ENCODE measurements at regions not wholly inside any gene's neighbourhood (a gene's known extent, or its start where the extent isn't known, plus 50 kb on each side); places are given as distances from the start of the nearest gene placed in this dataset.

DNA sequence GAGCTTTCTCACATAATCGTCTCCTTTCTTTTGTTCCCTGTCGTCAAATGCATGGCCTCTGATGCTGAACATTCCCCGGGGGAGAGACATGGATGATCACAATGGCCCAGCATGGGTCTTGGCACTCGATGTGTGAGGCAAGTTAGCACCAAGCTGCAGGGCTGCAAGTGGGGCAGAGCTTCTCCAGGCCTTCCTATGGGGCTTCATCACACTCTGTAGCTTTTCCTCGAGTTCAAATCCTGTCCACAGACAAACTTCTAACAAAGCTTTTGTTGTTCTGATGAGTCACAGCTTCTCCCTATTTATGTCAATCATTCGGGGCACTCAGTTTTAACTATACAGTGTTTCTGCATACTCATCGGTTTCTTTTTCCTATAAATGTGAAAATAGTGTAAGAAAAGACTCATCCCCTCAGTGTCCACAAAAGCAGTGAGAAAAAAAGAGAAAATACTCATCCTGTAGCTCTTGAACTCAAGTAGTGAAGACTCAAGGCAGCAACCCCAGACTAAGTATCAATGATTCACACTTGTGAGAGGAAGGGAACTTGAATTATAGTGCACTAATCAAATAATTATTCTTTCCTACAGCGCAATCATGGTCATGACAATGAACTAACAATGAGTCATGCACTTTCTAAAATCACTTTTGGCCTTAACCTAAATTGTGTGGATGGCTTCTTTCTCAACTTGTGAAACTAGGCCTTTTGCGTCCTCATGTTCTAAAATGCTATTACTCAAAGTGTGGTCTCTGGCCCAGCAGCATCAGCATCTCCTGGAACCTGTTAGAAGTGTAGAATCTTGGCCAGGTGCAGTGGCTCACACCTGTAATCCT, 68.4 kb upstream of the NOX3 start:
- Histone ChIP-seq H3K4ac (ENCODE audit: low read depth, low read length) (0 out of 2 replicates have a peak overlapping the region, but pooled peaks have one; percentile 6), H3K56ac (ENCODE audit: extremely low read depth, insufficient read depth, low read length) (no peak overlapping the region), H3K9me1 (ENCODE audit: insufficient read depth, low read length) (no peaks in the 10 kb centered on the region), H4K91ac (ENCODE audit: insufficient read depth, low read depth, low read length) (peak overlapping the region; percentile 13; the same call in 1 of the 2 replicates), H4K20me1 (ENCODE audit: insufficient read depth, low read length) (no peaks in the 10 kb centered on the region), H3K36me3 (ENCODE audit: control insufficient read depth, insufficient read depth, low read length) (no peaks in the 10 kb centered on the region), H2BK120ac (ENCODE audit: low read depth, low read length) (0 out of 2 replicates have a peak overlapping the region, but pooled peaks have one; percentile 1), H4K5ac (ENCODE audit: low read depth, low read length) (peak overlapping the region; percentile 81; the same call in 1 of the 2 replicates), H2BK20ac (ENCODE audit: low read depth, low read length) (no peak overlapping the region), H3K27me3 (ENCODE audit: control insufficient read depth, insufficient read depth, low read length) (no peaks in the 10 kb centered on the region), H3K9ac (ENCODE audit: low read depth, low read length) (no peak overlapping the region), H3K18ac (ENCODE audit: low read depth, low read length) (peak overlapping the region; percentile 32), H3K14ac (replicated peaks; ENCODE audit: low read depth, low read length) (0 out of 2 replicates have a peak overlapping the region, but pooled peaks have one; percentile 10), H3K27ac (ENCODE audit: insufficient read depth, low read length) (no peak overlapping the region; the same call in 1 of the 2 replicates), H2AK9ac (replicated peaks; ENCODE audit: low read depth, low read length, poor library complexity) (no peak overlapping the region), H3K23ac (ENCODE audit: low read depth, low read length) (no peak overlapping the region), H3K9me3 (ENCODE audit: control insufficient read depth, insufficient read depth, low read length) (no peaks in the 10 kb centered on the region), H3K4me2 (ENCODE audit: low read depth, low read length) (no peak overlapping the region), H2AFZ (replicated peaks; ENCODE audit: low read length, poor library complexity) (peak overlapping the region; percentile 9), H3K4me3 (ENCODE audit: insufficient read depth, low read depth, low read length) (no peak overlapping the region), H4K8ac (ENCODE audit: low read depth in 2 of 2, low read length in 2 of 2) (no peak overlapping the region), H2BK5ac (ENCODE audit: low read depth, low read length, poor library complexity, severe bottlenecking) (peak overlapping the region; percentile 68), H2BK15ac (ENCODE audit: low read depth, low read length) (no peak overlapping the region), H3K79me1 (ENCODE audit: low read depth in 1 of 2, low read length in 2 of 2) (no peaks in the 10 kb centered on the region), H2AK5ac (ENCODE audit: low read depth, low read length) (peak overlapping the region; percentile 43; the same call in 1 of the 2 replicates), H3K4me1 (ENCODE audit: control insufficient read depth, insufficient read depth, low read length) (peaks cover 2% of the 10 kb centered on the region; the same call in 1 of the 2 replicates)
- ATAC-seq (ENCODE audit: low read depth) (no peak; the same call in 1 of the 2 replicates), DNase-seq (peak; percentile 76)
- CTCF ChIA-PET, result interaction anchor here (0.5 kb wide), 1 partner anchor 1101 kb away, joined by 3 read pairs; no protein-coding TSS in a partner anchor
- dilution Hi-C loops (cut with HindIII; ENCODE audit: low sequenced_read_pairs, unreplicated experiment), result no loop called here
- intact Hi-C loops (cut with micrococcal nuclease), result no loop called here
- in situ Hi-C loops (cut with MboI; ENCODE audit: low sequenced_read_pairs), result loop anchor here (10.0 kb wide), 1 partner anchor 199 kb away; no protein-coding TSS in a partner anchor
- 35% methylated on average over 2 of the region's 9 CpGs; no CpG with 5 or more reads in 1 of the 2 experiments for WGBS, 2 experiments (ENCODE audit: extremely low coverage in 2 of 2, insufficient read length in 1 of 2)
- POLR2A ChIA-PET (ENCODE audit: unreplicated experiment), result no interaction called here
- no TSS peak for BruUV-seq (replicated peaks)
- no peak for TF ChIP-seq CHD1 (IDR thresholded peaks at IDR 0.05; ENCODE audit: low read depth, low read length)
- TF ChIP-seq, protein P1, sequence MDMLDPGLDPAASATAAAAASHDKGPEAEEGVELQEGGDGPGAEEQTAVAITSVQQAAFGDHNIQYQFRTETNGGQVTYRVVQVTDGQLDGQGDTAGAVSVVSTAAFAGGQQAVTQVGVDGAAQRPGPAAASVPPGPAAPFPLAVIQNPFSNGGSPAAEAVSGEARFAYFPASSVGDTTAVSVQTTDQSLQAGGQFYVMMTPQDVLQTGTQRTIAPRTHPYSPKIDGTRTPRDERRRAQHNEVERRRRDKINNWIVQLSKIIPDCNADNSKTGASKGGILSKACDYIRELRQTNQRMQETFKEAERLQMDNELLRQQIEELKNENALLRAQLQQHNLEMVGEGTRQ (IDR thresholded peaks at IDR 0.05; ENCODE audit: low read depth, low read length), result no peak
- no peak for TF ChIP-seq RAD21 (IDR thresholded peaks at IDR 0.05; ENCODE audit: low read length)
- peak; percentile 58 for TF ChIP-seq CEBPB (IDR thresholded peaks at IDR 0.05; ENCODE audit: low read depth, low read length)
- TF ChIP-seq MXI1 (IDR thresholded peaks at IDR 0.05; ENCODE audit: borderline replicate concordance, low read depth, low read length), result no peak
- no peak for TF ChIP-seq POLR2A (IDR thresholded peaks at IDR 0.05; ENCODE audit: low read depth, low read length)
- peak; percentile 74 for TF ChIP-seq MAFK (IDR thresholded peaks at IDR 0.05; ENCODE audit: low read depth, low read length)
- TF ChIP-seq RCOR1 (IDR thresholded peaks at IDR 0.05; ENCODE audit: insufficient replicate concordance, low read length), result no peak
- TF ChIP-seq, protein P2, sequence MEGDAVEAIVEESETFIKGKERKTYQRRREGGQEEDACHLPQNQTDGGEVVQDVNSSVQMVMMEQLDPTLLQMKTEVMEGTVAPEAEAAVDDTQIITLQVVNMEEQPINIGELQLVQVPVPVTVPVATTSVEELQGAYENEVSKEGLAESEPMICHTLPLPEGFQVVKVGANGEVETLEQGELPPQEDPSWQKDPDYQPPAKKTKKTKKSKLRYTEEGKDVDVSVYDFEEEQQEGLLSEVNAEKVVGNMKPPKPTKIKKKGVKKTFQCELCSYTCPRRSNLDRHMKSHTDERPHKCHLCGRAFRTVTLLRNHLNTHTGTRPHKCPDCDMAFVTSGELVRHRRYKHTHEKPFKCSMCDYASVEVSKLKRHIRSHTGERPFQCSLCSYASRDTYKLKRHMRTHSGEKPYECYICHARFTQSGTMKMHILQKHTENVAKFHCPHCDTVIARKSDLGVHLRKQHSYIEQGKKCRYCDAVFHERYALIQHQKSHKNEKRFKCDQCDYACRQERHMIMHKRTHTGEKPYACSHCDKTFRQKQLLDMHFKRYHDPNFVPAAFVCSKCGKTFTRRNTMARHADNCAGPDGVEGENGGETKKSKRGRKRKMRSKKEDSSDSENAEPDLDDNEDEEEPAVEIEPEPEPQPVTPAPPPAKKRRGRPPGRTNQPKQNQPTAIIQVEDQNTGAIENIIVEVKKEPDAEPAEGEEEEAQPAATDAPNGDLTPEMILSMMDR (conservative IDR thresholded peaks at IDR 0.05; ENCODE audit: low read depth, low read length), result no peak
- no peak for TF ChIP-seq MAZ (IDR thresholded peaks at IDR 0.05; ENCODE audit: borderline replicate concordance, low read depth, low read length)
- peak; percentile 83 for TF ChIP-seq FOS (IDR thresholded peaks at IDR 0.05; ENCODE audit: low read depth, low read length)
- TF ChIP-seq RFX5 (IDR thresholded peaks at IDR 0.05; ENCODE audit: low read depth, low read length), result no peak
- TF ChIP-seq, protein P3, sequence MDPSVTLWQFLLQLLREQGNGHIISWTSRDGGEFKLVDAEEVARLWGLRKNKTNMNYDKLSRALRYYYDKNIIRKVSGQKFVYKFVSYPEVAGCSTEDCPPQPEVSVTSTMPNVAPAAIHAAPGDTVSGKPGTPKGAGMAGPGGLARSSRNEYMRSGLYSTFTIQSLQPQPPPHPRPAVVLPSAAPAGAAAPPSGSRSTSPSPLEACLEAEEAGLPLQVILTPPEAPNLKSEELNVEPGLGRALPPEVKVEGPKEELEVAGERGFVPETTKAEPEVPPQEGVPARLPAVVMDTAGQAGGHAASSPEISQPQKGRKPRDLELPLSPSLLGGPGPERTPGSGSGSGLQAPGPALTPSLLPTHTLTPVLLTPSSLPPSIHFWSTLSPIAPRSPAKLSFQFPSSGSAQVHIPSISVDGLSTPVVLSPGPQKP (IDR thresholded peaks at IDR 0.05; ENCODE audit: borderline replicate concordance, low read depth, low read length), result no peak
- TF ChIP-seq NFE2L2 (IDR thresholded peaks at IDR 0.05; ENCODE audit: low read depth, low read length), result no peak
